ENCODE measurements at regions not wholly inside any gene's neighbourhood (a gene's known extent, or its start where the extent isn't known, plus 50 kb on each side); places are given as distances from the start of the nearest gene placed in this dataset.

DNA sequence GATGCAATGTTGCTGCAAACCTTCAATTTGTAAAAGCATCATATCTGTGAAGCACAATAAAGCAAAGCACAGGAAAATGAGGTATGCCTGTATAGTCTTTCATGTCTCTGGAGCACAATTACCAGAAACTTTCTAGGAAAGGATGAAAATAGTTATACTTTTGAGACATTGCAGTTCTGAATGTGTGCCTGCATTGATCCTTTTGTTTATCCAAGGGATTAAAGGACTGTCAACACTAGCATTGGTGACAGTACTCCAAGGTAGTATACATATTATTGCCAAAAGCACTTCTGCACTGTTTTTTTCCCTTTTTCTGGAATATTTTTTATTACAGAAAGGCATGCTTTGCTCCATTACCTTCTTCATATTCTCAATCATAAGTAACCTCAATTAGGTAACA, 476.0 kb downstream of the GABRG1 start:
- intact Hi-C loops (cut with micrococcal nuclease), result no loop called here

DNA sequence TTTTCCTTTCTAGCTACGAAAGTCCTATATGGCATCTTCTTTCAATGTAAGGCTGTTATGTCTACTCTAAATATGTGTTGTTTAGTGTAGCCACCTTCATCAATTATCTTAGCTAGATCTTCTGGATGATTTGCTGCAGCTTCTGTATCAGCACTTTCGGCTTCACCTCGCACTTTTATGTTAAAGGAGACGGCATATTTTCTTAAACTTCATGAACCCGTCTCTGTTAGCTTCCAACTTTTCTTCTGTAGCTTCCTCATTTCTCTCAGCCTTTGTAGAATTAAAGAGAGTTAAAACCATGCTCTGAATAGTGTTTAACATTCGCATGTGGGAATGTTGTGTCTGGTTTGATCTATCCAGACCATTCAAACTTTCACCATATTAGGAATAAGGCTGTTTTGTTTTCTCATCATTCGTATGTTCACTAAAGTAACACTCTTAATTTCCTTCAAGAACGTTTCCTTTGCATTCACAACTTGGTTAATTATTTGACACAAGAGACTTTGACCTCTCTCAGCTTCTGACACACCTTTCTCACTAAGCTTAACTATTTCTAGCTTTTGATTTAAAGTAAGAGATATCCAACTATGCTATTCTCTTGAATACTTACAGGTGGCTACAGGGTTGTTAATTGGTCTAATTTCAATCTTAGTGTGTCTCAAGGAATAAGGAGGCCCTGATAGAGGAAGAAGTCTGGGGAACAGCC, 476.8 kb downstream of the GABRG1 start:
- intact Hi-C loops (cut with micrococcal nuclease), result no loop called here

DNA sequence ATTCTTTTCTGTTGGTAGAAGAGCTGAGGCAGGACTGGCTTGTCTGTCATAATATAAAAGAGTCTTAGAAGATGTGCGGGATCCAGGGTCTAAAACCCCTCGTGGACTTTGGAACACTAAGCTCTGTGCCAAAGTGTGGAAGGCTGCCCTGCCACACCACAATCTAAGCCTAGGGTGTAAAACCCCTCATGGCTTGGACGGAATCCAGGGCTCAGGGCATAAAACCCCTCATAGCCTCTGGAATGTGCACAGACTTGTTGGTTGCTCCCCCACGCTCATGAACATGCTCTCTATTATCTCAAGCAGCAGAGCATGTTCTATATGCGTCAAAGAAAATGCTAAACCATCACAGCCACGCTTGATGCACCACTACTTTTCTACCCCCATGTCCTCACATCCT, 483.6 kb downstream of the GABRG1 start:
- intact Hi-C loops (cut with micrococcal nuclease), result no loop called here

DNA sequence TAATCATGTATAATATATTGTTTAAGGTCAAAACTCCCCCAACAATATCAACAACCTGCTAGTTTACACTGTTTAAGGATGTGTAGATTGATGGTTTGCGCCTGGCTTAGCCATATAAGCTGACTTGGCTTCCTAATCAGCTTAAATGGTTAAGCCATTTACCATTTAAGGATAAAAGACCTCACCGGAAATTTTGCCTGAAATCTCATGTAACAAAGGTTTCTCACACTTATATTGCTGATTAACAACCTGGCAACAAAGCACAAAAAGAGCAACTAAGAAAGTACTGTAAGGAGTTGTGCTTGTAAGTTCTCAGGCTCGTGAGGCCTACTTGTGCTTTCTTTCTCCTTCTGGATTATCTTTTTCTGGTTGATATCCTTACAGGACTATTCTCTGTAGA, 485.2 kb downstream of the GABRG1 start:
- intact Hi-C loops (cut with micrococcal nuclease), result no loop called here

DNA sequence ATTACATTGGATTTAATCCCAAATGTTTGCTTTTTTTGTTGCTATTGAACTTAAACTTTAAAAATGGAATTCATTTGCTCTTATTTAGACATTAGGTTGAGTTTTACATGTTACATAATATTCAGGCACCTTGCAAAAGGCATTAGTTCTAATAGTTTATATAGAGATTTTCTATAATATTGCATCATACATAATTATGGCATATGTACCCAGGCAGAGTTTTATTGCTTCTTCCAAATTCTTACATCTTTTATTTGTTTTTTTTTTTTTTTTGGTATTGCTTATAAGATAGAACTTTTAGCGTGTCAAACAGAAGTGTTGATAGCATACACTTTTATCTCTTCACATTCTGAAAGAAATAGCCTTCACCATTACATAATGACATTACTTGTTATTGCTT, 487.7 kb downstream of the GABRG1 start:
- intact Hi-C loops (cut with micrococcal nuclease), result no loop called here

DNA sequence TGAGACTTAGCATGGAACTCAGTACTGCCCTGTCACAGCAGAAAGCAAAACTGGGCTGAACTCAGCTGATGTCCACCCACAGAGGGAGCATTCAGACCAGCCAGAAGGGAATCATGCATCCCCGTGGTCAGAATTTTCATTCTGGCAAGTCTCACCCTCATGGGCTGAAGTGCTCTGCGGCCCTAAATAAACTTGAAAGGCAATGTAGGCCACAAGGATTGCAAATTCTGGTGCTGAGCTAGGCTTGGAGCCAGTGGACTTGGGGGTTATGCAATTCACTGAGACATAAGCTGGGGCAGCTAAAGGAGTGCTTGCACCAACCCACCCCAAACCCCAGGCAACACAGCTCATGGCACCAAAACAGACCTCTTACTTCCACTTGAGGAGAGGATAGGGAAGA, 494.1 kb downstream of the GABRG1 start:
- intact Hi-C loops (cut with micrococcal nuclease), result no loop called here

DNA sequence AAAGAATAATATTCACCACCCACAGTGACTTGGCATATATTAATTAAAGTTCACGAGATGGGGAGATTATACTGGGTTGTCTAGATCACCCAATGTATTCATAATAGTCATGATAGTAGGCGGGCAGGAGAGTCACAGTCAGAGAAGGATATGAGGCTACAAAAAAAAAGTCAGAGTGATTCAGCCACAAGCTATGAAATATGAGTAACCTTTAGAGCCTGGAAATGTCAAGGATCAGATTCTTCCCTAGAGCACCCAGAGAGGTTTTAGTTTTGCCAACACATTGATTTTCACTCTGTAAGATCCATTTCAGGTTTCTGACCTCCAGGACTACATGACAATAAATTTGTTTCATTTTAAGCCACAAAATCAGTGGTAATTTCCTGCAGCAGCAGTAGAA, 501.9 kb downstream of the GABRG1 start:
- intact Hi-C loops (cut with micrococcal nuclease), result no loop called here

DNA sequence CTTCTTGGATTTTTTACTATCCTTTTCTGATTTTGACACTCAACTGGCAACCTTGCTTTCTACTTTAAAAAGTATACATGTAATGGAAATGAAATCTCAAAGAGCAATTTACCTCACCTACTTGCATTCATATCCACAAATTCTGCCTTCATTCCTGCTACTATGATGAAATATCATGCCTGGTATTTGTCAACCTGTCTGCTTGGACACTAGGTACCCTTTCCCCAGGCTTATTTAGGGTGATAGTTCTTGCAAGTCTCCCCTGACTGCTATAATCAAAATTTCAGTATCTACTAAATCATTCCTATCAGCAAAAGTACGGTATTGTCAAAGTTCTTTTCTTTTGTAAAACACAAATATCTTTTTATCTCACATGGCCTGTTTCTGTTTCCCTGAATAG, 503.0 kb downstream of the GABRG1 start:
- intact Hi-C loops (cut with micrococcal nuclease), result no loop called here

DNA sequence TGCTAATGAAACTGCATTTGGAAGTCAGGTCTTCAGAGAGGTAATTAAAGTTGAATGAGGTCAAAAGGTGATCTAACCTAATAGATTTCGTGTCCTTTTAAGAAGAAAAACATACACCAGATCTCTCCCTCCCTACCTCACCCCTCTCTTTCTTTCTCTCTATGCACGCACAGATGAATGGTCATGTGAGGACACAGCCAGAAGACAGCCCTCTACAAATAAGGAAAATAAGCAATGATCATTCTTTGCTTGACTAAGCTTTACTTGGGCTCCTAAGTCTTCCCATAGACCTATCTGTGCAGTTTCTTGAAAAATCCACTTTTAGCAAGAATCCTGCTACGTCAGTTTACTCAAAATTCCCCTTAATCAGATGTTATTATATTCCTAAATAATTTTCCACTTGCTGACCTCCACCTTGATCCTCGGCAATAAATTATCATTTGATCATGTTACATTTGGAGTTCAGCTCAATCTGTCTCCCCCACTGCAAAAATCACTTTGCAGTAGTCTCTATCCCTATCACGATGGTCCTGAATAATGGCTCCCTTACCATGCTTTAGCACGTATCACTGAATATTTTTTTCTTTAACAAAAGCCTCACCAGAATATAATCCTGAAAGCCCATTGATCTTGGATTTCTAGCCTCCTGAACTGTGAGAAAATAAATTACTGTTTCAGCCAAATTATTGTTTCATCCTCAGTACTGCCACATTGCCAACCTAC, 527.3 kb downstream of the GABRG1 start:
- intact Hi-C loops (cut with micrococcal nuclease), result no loop called here

DNA sequence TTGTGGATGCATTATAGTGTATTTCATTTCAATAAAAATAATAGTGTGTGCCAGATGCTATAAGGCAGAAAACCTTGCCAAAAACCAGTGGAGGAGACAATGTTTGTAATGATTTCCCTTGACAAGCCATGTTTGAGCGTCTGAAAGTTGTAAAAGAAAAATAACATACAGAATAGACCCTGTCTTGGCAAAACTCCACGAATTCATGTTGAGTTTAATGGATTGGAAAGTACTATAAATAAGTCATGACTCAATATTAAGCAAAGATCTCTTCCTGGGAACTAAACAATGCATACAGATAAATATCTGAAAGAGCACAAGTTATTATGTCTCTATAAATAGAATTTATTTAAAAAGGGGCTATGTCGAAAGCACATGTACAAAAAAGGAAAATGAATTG, 543.5 kb downstream of the GABRG1 start:
- intact Hi-C loops (cut with micrococcal nuclease), result no loop called here

DNA sequence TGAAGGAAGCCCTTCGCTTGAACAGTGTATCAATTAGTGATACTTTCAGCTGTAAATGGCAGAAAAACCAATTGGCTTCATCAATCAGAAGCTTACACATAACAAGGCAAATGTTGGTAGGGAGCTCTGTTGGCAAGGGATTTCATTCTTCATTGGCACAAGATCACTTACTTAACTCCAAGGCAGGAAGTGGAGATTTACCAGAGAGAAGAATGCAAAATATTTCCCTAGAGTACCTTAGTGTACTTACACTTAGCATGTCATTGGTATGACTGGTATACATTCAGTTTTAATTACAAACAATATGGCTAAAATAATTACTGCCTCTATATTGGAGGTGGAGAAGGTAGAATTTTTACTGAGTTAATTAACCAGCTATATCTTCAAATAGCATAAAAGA, 545.0 kb downstream of the GABRG1 start:
- intact Hi-C loops (cut with micrococcal nuclease), result no loop called here

DNA sequence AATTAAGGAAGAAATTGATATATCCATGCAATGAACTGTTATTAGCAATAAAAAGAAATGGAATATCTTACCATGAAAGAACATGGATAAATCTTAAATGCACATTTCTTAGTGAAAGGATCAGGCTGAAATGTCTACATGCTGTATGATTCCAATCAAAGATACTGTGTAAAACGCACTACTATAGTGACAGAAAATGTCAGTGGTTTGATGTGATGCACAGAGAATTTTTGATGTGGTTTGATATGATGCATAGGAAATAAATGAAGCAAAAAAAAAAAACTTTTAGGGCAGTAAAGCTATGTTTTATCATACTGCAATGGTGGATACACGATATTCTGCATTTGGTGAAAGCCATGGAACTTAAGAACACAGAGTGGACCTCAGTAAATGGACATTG, 547.6 kb downstream of the GABRG1 start:
- intact Hi-C loops (cut with micrococcal nuclease), result no loop called here

DNA sequence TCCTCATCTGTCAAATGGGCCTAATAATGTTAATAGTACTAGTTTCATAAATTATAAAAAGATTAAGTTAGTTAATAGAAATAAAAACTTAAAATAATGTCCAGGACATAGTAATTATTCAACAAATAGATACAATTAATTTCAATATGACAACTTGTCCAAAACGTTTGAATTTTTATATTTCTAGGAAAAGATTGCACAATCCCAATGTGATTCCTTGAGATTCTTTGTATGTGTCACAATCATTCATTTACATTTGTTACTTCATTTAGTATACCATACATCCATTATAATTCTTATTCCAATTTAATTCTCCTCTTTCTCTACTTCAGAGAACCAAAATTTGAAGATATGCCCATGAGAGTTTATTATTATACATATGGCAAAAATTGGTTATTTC, 554.2 kb downstream of the GABRG1 start:
- intact Hi-C loops (cut with micrococcal nuclease), result no loop called here

DNA sequence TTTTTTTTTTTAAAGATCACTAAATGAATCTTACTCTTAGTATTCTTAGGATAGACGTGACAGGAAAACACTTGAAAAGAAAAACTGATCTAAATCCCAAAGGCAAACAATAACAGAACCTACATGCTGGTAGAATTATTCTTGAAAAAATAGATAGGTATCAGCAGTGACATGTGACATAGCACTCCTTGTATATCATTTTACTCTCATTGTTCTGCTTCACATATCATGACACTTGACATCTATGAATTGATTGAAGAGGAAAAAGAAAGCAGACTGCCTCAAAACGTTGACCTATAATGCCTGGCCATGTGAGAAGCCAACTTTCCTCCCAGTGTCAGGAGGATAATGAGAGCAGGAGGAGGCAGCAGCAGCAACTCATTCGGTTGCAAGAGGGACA, 555.2 kb downstream of the GABRG1 start:
- intact Hi-C loops (cut with micrococcal nuclease), result no loop called here

DNA sequence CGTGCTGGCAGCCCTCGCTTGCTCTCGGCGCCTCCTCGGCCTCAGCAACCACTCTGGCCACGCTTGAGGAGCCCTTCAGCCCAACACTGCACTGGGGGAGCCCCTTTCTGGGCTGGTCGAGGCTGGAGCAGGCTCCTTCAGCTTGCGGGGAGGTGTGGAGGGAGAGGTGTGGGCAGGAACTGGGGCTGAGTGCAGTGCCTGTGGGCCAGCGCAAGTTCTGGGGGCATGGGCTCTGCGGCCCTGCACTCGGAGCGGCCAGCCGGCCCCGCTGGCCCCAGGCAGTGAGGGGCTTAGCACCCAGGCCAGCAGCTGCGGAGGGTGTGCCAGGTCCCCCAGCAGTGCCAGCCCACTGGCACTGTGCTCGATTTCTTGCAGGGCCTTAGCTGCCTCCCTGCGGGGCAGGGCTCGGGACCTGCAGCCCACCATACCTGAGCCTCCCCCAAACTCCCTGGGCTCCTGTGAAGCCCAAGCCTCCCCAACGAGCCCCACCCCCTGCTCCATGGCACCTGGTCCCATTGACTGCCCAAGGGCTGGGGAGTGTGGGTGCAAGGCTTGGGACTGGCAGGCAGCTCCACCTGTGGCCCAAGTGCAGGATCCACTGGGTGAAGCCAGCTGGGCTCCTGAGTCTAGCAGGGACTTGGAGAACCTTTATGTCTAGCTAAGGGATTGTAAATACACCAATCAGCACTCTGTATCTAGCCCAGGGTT, 556.8 kb downstream of the GABRG1 start:
- intact Hi-C loops (cut with micrococcal nuclease), result no loop called here

DNA sequence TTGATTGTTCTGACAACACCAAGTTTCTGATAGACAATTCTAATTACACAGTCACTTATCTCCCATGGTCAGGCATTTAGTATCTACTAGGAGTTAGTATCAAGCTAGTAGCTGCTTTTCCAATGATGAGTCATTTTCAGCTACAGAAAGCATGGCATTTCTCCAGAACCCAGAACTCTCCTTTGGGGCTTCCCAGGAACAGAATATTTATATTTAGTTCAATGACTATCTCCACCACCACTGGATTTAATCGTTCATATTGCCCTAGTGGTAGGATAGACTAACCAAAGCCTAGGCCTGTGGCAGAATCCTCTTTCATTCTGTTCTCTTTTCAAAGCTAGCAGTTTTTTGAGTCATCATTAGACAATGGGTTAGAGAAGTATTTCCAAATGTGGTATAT, 569.4 kb downstream of the GABRG1 start:
- intact Hi-C loops (cut with micrococcal nuclease), result no loop called here

DNA sequence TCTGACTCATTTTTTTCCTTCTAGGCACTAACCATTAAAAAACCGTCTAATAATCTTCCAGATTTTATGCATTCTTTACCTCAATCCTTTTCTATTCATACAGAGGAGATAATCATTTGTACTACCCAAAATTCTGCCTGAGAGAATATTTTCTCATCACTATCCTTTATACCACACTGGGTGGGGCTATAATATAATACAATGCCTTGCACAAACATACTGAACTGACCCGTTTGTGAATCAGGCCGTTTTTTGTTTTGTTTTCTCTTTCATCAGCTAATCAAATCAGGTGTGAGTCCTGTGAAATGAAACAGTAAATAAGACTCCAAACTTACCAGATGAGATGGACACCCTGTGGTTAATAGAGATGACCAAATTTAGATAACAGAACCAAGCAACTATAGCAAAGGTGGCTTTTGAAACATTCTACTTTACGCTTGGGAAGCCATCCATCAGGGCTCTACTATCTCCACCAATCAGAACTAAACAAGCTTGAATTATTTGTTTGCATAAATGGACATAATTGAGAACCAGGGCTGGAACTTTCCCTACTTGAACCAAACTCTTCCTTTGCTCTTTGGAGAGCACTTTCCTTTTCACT, 573.0 kb downstream of the GABRG1 start:
- intact Hi-C loops (cut with micrococcal nuclease), result no loop called here

DNA sequence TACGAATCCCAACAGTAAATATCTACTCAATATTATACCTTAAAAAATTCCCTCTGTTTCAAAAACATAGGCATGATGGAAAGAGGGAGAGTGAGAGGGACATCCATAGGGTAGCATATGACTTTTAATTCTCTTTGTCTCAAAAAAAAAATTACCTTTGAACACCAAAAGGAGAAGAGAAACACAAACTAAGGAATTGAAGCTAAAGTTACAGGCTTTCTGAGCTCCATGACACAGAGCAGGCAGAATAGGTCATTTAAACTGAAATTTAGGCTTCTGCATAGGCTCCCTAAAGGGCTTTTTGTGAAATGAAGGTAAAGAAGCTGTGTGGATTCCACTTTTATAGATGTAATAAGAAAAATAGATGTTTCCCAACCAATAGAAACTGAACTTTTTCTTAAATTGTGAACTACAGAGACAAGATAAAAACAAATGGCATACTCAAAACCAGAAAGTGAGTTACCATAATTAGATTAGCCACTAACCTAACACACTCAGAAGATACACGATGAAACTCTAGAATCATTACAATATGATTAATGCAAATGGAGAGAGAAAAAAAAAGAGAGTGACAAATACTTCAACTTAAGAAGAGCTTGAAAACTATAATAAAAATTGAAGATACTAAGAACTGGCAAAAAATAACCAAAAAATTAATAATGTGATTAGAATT, 584.6 kb downstream of the GABRG1 start:
- intact Hi-C loops (cut with micrococcal nuclease), result no loop called here

DNA sequence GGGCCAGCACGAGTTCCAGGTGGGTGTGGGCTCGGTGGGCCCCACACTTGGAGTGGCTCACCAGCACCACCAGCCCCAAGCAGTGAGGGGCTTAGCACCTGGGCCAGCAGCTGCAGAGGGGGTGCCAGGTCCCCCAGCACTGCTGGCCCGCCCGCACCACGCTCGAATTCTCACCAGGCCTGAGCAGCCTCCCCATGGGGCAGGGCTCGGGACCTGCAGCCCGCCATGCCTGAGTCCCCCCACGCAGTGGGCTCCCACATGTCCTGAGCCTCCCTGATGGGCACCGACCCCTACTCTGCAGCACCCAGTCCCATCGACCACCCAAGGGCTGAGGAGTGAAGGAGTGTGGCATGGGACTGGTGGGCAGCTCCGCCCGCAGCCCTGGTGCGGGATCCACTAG, 593.4 kb downstream of the GABRG1 start:
- intact Hi-C loops (cut with micrococcal nuclease), result no loop called here

DNA sequence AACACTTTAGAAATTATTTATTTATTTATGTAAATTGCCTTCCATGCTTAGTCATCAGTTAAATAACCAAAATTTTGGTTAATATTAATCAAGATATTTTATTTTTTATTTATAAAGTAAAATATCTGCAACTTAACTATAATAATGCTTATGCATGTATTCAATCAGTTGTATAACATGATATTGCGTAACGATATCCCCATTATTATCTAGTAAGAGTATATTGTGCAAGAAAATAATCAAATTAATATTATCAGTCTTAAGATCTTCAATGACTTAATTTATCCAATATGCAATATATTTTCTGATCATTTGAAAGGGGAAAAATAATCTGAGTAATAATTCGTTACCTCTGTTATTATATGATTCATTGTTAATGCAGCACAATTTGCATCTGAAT, 596.7 kb downstream of the GABRG1 start:
- intact Hi-C loops (cut with micrococcal nuclease), result no loop called here

DNA sequence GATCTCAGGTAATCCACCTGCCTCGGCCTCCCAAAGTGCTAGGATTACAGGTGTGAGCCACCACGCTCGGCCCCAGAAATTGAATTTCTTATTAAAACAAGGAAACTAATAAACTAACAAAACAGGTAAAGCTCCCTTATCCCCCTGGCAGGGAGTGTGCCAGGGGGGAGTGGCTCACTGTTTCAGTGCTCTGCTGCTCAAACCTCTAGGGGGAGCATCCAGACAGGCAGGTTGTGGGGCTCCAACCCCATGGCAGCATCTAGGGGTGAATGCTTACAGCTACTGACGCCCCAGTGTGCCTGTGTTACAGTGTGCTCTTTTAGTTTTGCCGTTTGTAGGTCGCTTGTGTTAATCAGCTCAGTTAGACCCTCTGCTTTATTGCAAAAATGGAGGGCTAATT, 605.0 kb downstream of the GABRG1 start:
- intact Hi-C loops (cut with micrococcal nuclease), result no loop called here

DNA sequence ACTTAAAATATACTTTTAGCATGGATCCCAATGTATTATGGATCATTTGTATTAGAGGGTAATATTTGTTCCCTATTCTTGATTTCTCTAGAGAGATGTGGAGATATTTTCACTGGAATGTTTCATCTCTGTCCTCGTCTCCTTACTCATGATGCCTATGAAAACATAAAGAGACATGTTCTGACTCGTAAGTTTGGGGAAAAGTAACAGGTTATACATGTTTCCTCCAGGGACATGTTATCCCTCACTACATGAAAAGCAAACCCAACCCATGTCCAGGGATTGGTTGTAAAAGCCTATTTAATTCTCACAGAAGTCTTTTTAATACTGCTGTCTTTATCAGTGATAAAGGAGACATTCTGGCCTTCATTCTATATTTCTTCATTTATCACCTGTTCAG, 621.4 kb downstream of the GABRG1 start:
- intact Hi-C loops (cut with micrococcal nuclease), result no loop called here

All from T-helper 2 cell treated with Interferon-gamma antibody and Interleukin-4, amounts not matched to agents 100 ng/mL and 5 ng/mL, for 36 hours (primary cell).